GM12878 (cell line): ENCODE measurements at regions not wholly inside any gene's neighbourhood (a gene's known extent, or its start where the extent isn't known, plus 50 kb on each side); places are given as distances from the start of the nearest gene placed in this dataset.
"Not testable (repeated sequence)": the region's sequence is repeated elsewhere in the genome, so short reads cannot be mapped to it uniquely, and the experiment has no call there.

Experiments
- ATAC-seq: fragments of 200-7000 bp; cut with Tn5 transposase; 3 replicates; pipeline ENCODE4 v1.9.1; 2020; ENCODE audit warnings: mild to moderate bottlenecking, moderate library complexity
- BruUV-seq: library from RNA; stranded (reverse); fragments of 400-500 nt; replicated peaks from 2 replicates; lab custom pipeline; 2021; lab: Mats Ljungman, UMichigan
- CTCF ChIA-PET: fragments of 300-600 bp; sonication (Branson Sonifier 250); formaldehyde crosslinking; extraction: SDS; loops from one replicate; lab custom pipeline; 2021; ENCODE audit warnings: inconsistent platforms; lab: Yijun Ruan, JAX
- POLR2A ChIA-PET: fragments of 350-600 bp; formaldehyde crosslinking; extraction: SDS; loops from one replicate; lab custom pipeline; 2021; ENCODE audit warnings: inconsistent platforms; lab: Charles Lee
- RAD21 ChIA-PET: fragments of 300-600 bp; sonication (Branson Sonifier 250); formaldehyde crosslinking; loops from one replicate; lab custom pipeline; 2023; ENCODE audit warnings: antibody characterized with exemption; ENCODE audit not compliant: unreplicated experiment; lab: Charles Lee
- SMC1A ChIA-PET: fragments of 300-600 bp; sonication (Branson Sonifier 250); formaldehyde crosslinking; loops from one replicate; lab custom pipeline; 2023; ENCODE audit not compliant: unreplicated experiment, uncharacterized antibody; lab: Charles Lee
- DNase-seq: peaks from one replicate; pipeline ENCODE4 v3.0.0-alpha.2; 2011; ENCODE audit warnings: low read depth, low spot score
- FAIRE-seq: peaks from 3 replicates; lab custom pipeline; 2011; peaks lifted over from hg19 to GRCh38; lab: Jason Lieb, UNC
- H2AFZ ChIP-seq: 2 replicates; pipeline ENCODE4 v1.6.0; 2011; ENCODE audit warnings: low read depth, low read length, control low read depth; ENCODE audit not compliant: control insufficient read depth
- H3K27ac ChIP-seq: 2 replicates; pipeline ENCODE4 v1.5.1; 2011; ENCODE audit warnings: control low read depth; ENCODE audit not compliant: control insufficient read depth, insufficient read depth
- H3K27me3 ChIP-seq, 2 experiments: replicated peaks in 1 of 2; 2 replicates each; pipeline versions ENCODE4 v1.6.0 to v1.6.1; 2011; ENCODE audit warnings: low read length in 1 of 2; ENCODE audit not compliant: control insufficient read depth in 2 of 2, insufficient read depth in 2 of 2
- H3K36me3 ChIP-seq, 2 experiments: 2 replicates each; pipeline ENCODE4 v1.5.1; 2011; ENCODE audit warnings: low read length in 1 of 2; ENCODE audit not compliant: control insufficient read depth in 2 of 2, insufficient read depth in 2 of 2
- H3K4me1 ChIP-seq: 2 replicates; pipeline ENCODE4 v1.6.1; 2011; ENCODE audit warnings: mild to moderate bottlenecking, low read length, moderate library complexity, mixed read lengths; ENCODE audit not compliant: control insufficient read depth, insufficient read depth
- H3K4me2 ChIP-seq: 2 replicates; pipeline ENCODE4 v1.6.0; 2011; ENCODE audit warnings: control low read depth; ENCODE audit not compliant: control insufficient read depth, insufficient read depth
- H3K4me3 ChIP-seq: fragments of 200-600 bp; sonication (generic); 2 replicates; pipeline ENCODE4 v1.5.1; 2016
- H3K79me2 ChIP-seq: 2 replicates; pipeline ENCODE4 v1.6.0; 2011; ENCODE audit warnings: low read length; ENCODE audit not compliant: control insufficient read depth, insufficient read depth
- H3K9ac ChIP-seq: 2 replicates; pipeline ENCODE4 v1.8.0; 2011; ENCODE audit warnings: low read length, control low read depth, mixed read lengths; ENCODE audit not compliant: control insufficient read depth, insufficient read depth
- H3K9me3 ChIP-seq: replicated peaks from 3 replicates; pipeline ENCODE4 v1.5.1; 2011; ENCODE audit warnings: mild to moderate bottlenecking, low read length; ENCODE audit not compliant: control insufficient read depth, insufficient read depth
- H4K20me1 ChIP-seq: 2 replicates; pipeline ENCODE4 v1.6.0; 2011; ENCODE audit not compliant: control insufficient read depth, insufficient read depth
- FOXK2 ChIP-seq: fragments of 450-650 bp; IDR thresholded peaks from 2 replicates; pipeline ENCODE4 v1.6.1; 2017; ENCODE audit warnings: mild to moderate bottlenecking, moderate library complexity
- PAX8 ChIP-seq: fragments of 450-650 bp; IDR thresholded peaks from 2 replicates; pipeline ENCODE4 v1.6.1; 2017; ENCODE audit warnings: mild to moderate bottlenecking, moderate library complexity
- RELA ChIP-seq: fragments of 450-650 bp; IDR thresholded peaks from 2 replicates; pipeline ENCODE4 v1.8.0; 2014; ENCODE audit warnings: borderline replicate concordance; ENCODE audit not compliant: partially characterized antibody
- STAT1 ChIP-seq: fragments of 450-650 bp; conservative IDR thresholded peaks from 2 replicates; pipeline ENCODE4 v1.6.1; 2014; ENCODE audit warnings: antibody characterized with exemption, mild to moderate bottlenecking
- WGBS: methylation state at CpG from one replicate; pipeline ENCODE4 v1.1.6; 2016; ENCODE audit warnings: low lambda C conversion rate; ENCODE audit not compliant: insufficient replicate concordance, insufficient coverage; ENCODE audit errors: missing lambda C conversion rate; 5-methylcytosine and 5-hydroxymethylcytosine counted together
- in situ Hi-C: fragments of 300-500 bp; cut with MboI; formaldehyde crosslinking; loops from 9 replicates; pipeline ENCODE4 v1.14.3; 2018; ENCODE audit warnings: mixed read lengths
- intact Hi-C: fragments of 100-400 bp; cut with micrococcal nuclease; formaldehyde crosslinking; loops from one replicate; pipeline ENCODE4 v1.14.2; 2022; ENCODE audit not compliant: unreplicated experiment
- TF ChIP-seq, protein P1 (sequence below): fragments of 450-650 bp; IDR thresholded peaks from 2 replicates; pipeline ENCODE4 v1.6.1; 2018; ENCODE audit warnings: borderline replicate concordance, mild to moderate bottlenecking; ENCODE audit not compliant: partially characterized antibody
- TF ChIP-seq, protein P2 (sequence below): fragments of 450-650 bp; IDR thresholded peaks from 2 replicates; pipeline ENCODE4 v1.6.1; 2016; ENCODE audit warnings: mild to moderate bottlenecking, moderate library complexity, borderline replicate concordance
- TF ChIP-seq, protein P3 (sequence below): fragments of 450-650 bp; IDR thresholded peaks from 2 replicates; pipeline ENCODE4 v1.6.1; 2014; ENCODE audit warnings: mild to moderate bottlenecking
- TF ChIP-seq, protein P4 (sequence below): fragments of 450-650 bp; IDR thresholded peaks from 2 replicates; pipeline ENCODE4 v1.6.1; 2016; ENCODE audit warnings: mild to moderate bottlenecking
- TF ChIP-seq, protein P5 (sequence below): fragments of 450-650 bp; IDR thresholded peaks from 2 replicates; pipeline ENCODE4 v1.6.1; 2017; ENCODE audit warnings: mild to moderate bottlenecking

DNA sequence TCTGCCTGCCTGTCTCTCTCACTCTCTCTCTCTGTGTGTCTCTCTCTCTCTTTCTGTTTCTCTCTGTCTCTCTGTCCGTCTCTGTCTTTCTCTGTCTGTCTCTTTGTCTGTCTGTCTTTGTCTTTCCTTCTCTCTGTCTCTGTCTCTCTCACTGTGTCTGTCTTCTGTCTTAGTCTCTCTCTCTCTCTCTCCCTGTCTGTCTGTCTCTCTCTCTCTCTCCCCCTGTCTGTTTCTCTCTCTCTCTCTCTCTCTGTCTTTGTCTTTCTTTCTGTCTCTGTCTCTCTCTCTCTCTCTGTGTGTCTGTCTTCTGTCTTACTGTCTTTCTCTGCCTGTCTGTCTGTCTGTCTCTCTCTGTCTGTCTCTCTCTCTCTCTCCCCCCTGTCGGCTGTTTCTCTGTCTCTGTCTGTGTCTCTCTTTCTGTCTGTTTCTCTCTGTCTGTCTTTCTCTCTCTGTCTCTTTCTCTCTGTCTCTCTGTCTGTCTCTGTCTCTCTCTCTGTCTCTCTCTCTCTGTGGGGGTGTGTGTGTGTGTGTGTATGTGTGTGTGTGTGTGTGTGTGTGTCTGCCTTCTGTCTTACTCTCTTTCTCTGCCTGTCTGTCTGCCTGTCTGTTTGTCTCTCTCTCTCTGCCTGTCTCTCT lies 2101.3 kb upstream of the TPTE start:
- SMC1A ChIA-PET = not testable (repeated sequence)
- TF ChIP-seq FOXK2 = peak; percentile 95
- TF ChIP-seq RELA = peak; percentile 77
- TF ChIP-seq PAX8 = peak; percentile 28; the same call in 1 of the 2 replicates
- TF ChIP-seq STAT1 = peak; percentile 48; the same call in 1 of the 2 replicates
- TF ChIP-seq, protein P1, sequence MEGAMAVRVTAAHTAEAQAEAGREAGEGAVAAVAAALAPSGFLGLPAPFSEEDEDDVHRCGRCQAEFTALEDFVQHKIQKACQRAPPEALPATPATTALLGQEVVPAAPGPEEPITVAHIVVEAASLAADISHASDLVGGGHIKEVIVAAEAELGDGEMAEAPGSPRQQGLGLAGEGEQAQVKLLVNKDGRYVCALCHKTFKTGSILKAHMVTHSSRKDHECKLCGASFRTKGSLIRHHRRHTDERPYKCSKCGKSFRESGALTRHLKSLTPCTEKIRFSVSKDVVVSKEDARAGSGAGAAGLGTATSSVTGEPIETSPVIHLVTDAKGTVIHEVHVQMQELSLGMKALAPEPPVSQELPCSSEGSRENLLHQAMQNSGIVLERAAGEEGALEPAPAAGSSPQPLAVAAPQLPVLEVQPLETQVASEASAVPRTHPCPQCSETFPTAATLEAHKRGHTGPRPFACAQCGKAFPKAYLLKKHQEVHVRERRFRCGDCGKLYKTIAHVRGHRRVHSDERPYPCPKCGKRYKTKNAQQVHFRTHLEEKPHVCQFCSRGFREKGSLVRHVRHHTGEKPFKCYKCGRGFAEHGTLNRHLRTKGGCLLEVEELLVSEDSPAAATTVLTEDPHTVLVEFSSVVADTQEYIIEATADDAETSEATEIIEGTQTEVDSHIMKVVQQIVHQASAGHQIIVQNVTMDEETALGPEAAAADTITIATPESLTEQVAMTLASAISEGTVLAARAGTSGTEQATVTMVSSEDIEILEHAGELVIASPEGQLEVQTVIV = peak; percentile 97
- TF ChIP-seq, protein P2, sequence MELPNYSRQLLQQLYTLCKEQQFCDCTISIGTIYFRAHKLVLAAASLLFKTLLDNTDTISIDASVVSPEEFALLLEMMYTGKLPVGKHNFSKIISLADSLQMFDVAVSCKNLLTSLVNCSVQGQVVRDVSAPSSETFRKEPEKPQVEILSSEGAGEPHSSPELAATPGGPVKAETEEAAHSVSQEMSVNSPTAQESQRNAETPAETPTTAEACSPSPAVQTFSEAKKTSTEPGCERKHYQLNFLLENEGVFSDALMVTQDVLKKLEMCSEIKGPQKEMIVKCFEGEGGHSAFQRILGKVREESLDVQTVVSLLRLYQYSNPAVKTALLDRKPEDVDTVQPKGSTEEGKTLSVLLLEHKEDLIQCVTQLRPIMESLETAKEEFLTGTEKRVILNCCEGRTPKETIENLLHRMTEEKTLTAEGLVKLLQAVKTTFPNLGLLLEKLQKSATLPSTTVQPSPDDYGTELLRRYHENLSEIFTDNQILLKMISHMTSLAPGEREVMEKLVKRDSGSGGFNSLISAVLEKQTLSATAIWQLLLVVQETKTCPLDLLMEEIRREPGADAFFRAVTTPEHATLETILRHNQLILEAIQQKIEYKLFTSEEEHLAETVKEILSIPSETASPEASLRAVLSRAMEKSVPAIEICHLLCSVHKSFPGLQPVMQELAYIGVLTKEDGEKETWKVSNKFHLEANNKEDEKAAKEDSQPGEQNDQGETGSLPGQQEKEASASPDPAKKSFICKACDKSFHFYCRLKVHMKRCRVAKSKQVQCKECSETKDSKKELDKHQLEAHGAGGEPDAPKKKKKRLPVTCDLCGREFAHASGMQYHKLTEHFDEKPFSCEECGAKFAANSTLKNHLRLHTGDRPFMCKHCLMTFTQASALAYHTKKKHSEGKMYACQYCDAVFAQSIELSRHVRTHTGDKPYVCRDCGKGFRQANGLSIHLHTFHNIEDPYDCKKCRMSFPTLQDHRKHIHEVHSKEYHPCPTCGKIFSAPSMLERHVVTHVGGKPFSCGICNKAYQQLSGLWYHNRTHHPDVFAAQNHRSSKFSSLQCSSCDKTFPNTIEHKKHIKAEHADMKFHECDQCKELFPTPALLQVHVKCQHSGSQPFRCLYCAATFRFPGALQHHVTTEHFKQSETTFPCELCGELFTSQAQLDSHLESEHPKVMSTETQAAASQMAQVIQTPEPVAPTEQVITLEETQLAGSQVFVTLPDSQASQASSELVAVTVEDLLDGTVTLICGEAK = peak; percentile 64; the same call in 1 of the 2 replicates
- TF ChIP-seq, protein P3, sequence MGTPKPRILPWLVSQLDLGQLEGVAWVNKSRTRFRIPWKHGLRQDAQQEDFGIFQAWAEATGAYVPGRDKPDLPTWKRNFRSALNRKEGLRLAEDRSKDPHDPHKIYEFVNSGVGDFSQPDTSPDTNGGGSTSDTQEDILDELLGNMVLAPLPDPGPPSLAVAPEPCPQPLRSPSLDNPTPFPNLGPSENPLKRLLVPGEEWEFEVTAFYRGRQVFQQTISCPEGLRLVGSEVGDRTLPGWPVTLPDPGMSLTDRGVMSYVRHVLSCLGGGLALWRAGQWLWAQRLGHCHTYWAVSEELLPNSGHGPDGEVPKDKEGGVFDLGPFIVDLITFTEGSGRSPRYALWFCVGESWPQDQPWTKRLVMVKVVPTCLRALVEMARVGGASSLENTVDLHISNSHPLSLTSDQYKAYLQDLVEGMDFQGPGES = peak; percentile 79
- TF ChIP-seq, protein P4, sequence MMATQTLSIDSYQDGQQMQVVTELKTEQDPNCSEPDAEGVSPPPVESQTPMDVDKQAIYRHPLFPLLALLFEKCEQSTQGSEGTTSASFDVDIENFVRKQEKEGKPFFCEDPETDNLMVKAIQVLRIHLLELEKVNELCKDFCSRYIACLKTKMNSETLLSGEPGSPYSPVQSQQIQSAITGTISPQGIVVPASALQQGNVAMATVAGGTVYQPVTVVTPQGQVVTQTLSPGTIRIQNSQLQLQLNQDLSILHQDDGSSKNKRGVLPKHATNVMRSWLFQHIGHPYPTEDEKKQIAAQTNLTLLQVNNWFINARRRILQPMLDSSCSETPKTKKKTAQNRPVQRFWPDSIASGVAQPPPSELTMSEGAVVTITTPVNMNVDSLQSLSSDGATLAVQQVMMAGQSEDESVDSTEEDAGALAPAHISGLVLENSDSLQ = 0 out of 2 replicates have a peak, but pooled peaks have one; percentile 40
- TF ChIP-seq, protein P5, sequence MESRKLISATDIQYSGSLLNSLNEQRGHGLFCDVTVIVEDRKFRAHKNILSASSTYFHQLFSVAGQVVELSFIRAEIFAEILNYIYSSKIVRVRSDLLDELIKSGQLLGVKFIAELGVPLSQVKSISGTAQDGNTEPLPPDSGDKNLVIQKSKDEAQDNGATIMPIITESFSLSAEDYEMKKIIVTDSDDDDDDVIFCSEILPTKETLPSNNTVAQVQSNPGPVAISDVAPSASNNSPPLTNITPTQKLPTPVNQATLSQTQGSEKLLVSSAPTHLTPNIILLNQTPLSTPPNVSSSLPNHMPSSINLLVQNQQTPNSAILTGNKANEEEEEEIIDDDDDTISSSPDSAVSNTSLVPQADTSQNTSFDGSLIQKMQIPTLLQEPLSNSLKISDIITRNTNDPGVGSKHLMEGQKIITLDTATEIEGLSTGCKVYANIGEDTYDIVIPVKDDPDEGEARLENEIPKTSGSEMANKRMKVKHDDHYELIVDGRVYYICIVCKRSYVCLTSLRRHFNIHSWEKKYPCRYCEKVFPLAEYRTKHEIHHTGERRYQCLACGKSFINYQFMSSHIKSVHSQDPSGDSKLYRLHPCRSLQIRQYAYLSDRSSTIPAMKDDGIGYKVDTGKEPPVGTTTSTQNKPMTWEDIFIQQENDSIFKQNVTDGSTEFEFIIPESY = peak; percentile 88; the same call in 1 of the 2 replicates

More for the DNA sequence above, 2101.3 kb upstream of the TPTE start:
- RAD21 ChIA-PET, DNase-seq, H3K36me3 ChIP-seq, H3K27ac ChIP-seq, in situ Hi-C loops, CTCF ChIA-PET, H4K20me1 ChIP-seq, BruUV-seq, POLR2A ChIA-PET, H3K4me3 ChIP-seq, H3K79me2 ChIP-seq, H3K9me3 ChIP-seq, H2AFZ ChIP-seq, FAIRE-seq, intact Hi-C loops, H3K9ac ChIP-seq, H3K27me3 ChIP-seq, H3K4me2 ChIP-seq, H3K4me1 ChIP-seq: not testable (repeated sequence)
- ATAC-seq = peak; percentile 91
- no CpG with 5 or more reads among the region's 2 CpGs for WGBS
